IMR-90 (cell line): ENCODE measurements at regions not wholly inside any gene's neighbourhood (a gene's known extent, or its start where the extent isn't known, plus 50 kb on each side); places are given as distances from the start of the nearest gene placed in this dataset.

ENCODE experiments used
- BHLHE40 ChIP-seq: fragments of 150-350 bp; IDR thresholded peaks from 2 replicates; pipeline ENCODE4 v1.6.1; 2016; ENCODE audit warnings: mild to moderate bottlenecking, low read depth, low read length
- CEBPB ChIP-seq: IDR thresholded peaks from 2 replicates; pipeline ENCODE4 v1.6.1; 2012; ENCODE audit warnings: low read depth, low read length, improper control_type of control experiment
- CHD1 ChIP-seq: IDR thresholded peaks from 2 replicates; pipeline ENCODE4 v1.6.1; 2012; ENCODE audit warnings: low read depth, low read length, improper control_type of control experiment
- CTCF ChIP-seq: conservative IDR thresholded peaks from 2 replicates; pipeline ENCODE4 v1.5.1; 2012; ENCODE audit warnings: mild to moderate bottlenecking, low read depth, low read length, improper control_type of control experiment
- FOS ChIP-seq: fragments of 150-350 bp; IDR thresholded peaks from 2 replicates; pipeline ENCODE4 v1.6.1; 2016; ENCODE audit warnings: low read depth, low read length
- MAZ ChIP-seq: IDR thresholded peaks from 2 replicates; pipeline ENCODE4 v1.6.1; 2012; ENCODE audit warnings: low read depth, mild to moderate bottlenecking, low read length, improper control_type of control experiment, moderate library complexity, borderline replicate concordance
- MXI1 ChIP-seq: IDR thresholded peaks from 2 replicates; pipeline ENCODE4 v1.6.1; 2012; ENCODE audit warnings: low read depth, mild to moderate bottlenecking, low read length, moderate library complexity, borderline replicate concordance
- POLR2A ChIP-seq: IDR thresholded peaks from 2 replicates; pipeline ENCODE4 v1.6.1; 2012; ENCODE audit warnings: mild to moderate bottlenecking, low read depth, low read length
- RAD21 ChIP-seq: IDR thresholded peaks from 2 replicates; pipeline ENCODE4 v1.6.1; 2012; ENCODE audit warnings: low read length, improper control_type of control experiment
- TF ChIP-seq, protein P1 (sequence below): fragments of 150-350 bp; IDR thresholded peaks from 2 replicates; pipeline ENCODE4 v1.6.1; 2017; ENCODE audit warnings: mild to moderate bottlenecking, antibody characterized with exemption, low read length, low read depth

DNA sequence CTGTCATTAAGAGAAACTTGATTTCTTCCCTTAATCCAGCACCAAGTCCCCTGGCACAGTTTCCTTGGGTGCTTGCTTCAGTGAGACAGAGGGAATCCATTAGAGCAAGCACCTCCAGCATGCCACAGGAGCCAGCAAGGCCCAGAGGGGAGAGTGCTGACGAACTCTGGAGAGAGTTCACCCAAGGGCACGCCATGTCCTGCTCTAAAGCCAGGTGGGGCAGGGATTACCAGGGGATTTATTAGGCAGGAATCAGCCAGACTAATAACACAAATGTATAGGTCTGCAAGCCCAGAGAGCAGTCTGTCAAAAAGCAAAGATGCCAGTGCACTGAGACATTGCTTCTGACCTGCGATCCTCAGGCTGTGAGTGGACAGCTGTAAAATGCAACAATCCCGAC lies 155.4 kb upstream of the SYNDIG1 start:
- TF ChIP-seq CTCF (no peak), POLR2A (no peak), RAD21 (no peak), FOS (no peak), CEBPB (no peak), BHLHE40 (no peak), MAZ (no peak), MXI1 (no peak), CHD1 (no peak)
- TF ChIP-seq, protein P1, sequence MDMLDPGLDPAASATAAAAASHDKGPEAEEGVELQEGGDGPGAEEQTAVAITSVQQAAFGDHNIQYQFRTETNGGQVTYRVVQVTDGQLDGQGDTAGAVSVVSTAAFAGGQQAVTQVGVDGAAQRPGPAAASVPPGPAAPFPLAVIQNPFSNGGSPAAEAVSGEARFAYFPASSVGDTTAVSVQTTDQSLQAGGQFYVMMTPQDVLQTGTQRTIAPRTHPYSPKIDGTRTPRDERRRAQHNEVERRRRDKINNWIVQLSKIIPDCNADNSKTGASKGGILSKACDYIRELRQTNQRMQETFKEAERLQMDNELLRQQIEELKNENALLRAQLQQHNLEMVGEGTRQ = no peak
